IMR-90 (cell line): ENCODE measurements at regions not wholly inside any gene's neighbourhood (a gene's known extent, or its start where the extent isn't known, plus 50 kb on each side); places are given as distances from the start of the nearest gene placed in this dataset.

Experiments used
- ATAC-seq: fragments of 200-7000 bp; cut with Tn5 transposase; 2 replicates; pipeline ENCODE4 v1.9.1; 2020; ENCODE audit warnings: low read depth, mild to moderate bottlenecking, moderate library complexity
- BruUV-seq: library from RNA; stranded (reverse); fragments of 400-500 nt; replicated peaks from 2 replicates; lab custom pipeline; 2021; lab: Mats Ljungman, UMichigan
- CTCF ChIA-PET: fragments of 300-600 bp; formaldehyde crosslinking; extraction: SDS; loops from one replicate; lab custom pipeline; 2021; ENCODE audit warnings: antibody characterized with exemption; lab: Yijun Ruan, JAX
- POLR2A ChIA-PET: fragments of 300-600 bp; sonication (Branson Sonifier 250); formaldehyde crosslinking; loops from one replicate; lab custom pipeline; 2022; ENCODE audit warnings: antibody characterized with exemption; ENCODE audit not compliant: unreplicated experiment; lab: Charles Lee
- DNase-seq: peaks from one replicate; pipeline ENCODE4 v3.0.0; 2013
- H2AFZ ChIP-seq: replicated peaks from 2 replicates; pipeline ENCODE3; 2013; ENCODE audit warnings: low read length, mild to moderate bottlenecking; ENCODE audit not compliant: poor library complexity
- H2AK5ac ChIP-seq: 2 replicates; pipeline ENCODE4 v1.6.1; 2013; ENCODE audit warnings: low read depth, low read length, inconsistent platforms
- H2AK9ac ChIP-seq: replicated peaks from 2 replicates; pipeline ENCODE3; 2013; ENCODE audit warnings: mild to moderate bottlenecking, low read depth, low read length, moderate library complexity; ENCODE audit not compliant: poor library complexity
- H2BK120ac ChIP-seq: 2 replicates; pipeline ENCODE4 v1.6.1; 2013; ENCODE audit warnings: low read depth, low read length, inconsistent platforms
- H2BK15ac ChIP-seq: 3 replicates; pipeline ENCODE4 v1.6.1; 2013; ENCODE audit warnings: low read depth, low read length, inconsistent platforms
- H2BK20ac ChIP-seq: 2 replicates; pipeline ENCODE4 v1.6.1; 2013; ENCODE audit warnings: low read depth, mild to moderate bottlenecking, inconsistent platforms, low read length, moderate library complexity
- H2BK5ac ChIP-seq: 2 replicates; pipeline ENCODE4 v1.6.1; 2013; ENCODE audit warnings: mild to moderate bottlenecking, low read depth, low read length, inconsistent platforms; ENCODE audit not compliant: poor library complexity, severe bottlenecking
- H3K14ac ChIP-seq: replicated peaks from 2 replicates; pipeline ENCODE4 v1.6.1; 2013; ENCODE audit warnings: low read depth, low read length, inconsistent platforms
- H3K18ac ChIP-seq: 2 replicates; pipeline ENCODE4 v1.6.1; 2013; ENCODE audit warnings: low read depth, low read length, control low read depth
- H3K23ac ChIP-seq: 2 replicates; pipeline ENCODE4 v1.6.1; 2013; ENCODE audit warnings: low read depth, low read length, inconsistent platforms
- H3K27ac ChIP-seq: 2 replicates; pipeline ENCODE4 v1.5.1; 2013; ENCODE audit warnings: mild to moderate bottlenecking, control low read depth, low read length; ENCODE audit not compliant: insufficient read depth
- H3K27me3 ChIP-seq: 2 replicates; pipeline ENCODE4 v1.6.1; 2013; ENCODE audit warnings: low read length; ENCODE audit not compliant: control insufficient read depth, insufficient read depth
- H3K36me3 ChIP-seq: 2 replicates; pipeline ENCODE4 v1.6.1; 2013; ENCODE audit warnings: low read length, mixed read lengths; ENCODE audit not compliant: control insufficient read depth, insufficient read depth
- H3K4ac ChIP-seq: 2 replicates; pipeline ENCODE4 v1.6.1; 2013; ENCODE audit warnings: low read depth, low read length, inconsistent platforms
- H3K4me1 ChIP-seq: 2 replicates; pipeline ENCODE4 v1.6.1; 2013; ENCODE audit warnings: low read length, mixed read lengths; ENCODE audit not compliant: control insufficient read depth, insufficient read depth
- H3K4me2 ChIP-seq: 2 replicates; pipeline ENCODE4 v1.6.1; 2013; ENCODE audit warnings: low read depth, mild to moderate bottlenecking, control low read depth, low read length, moderate library complexity
- H3K4me3 ChIP-seq: 2 replicates; pipeline ENCODE4 v1.5.1; 2013; ENCODE audit warnings: low read depth, mild to moderate bottlenecking, control low read depth, low read length, moderate library complexity; ENCODE audit not compliant: insufficient read depth
- H3K56ac ChIP-seq: 2 replicates; pipeline ENCODE4 v1.6.1; 2013; ENCODE audit warnings: low read length, inconsistent platforms; ENCODE audit not compliant: insufficient read depth; ENCODE audit errors: extremely low read depth
- H3K79me1 ChIP-seq, 2 experiments: 2 replicates each; pipeline ENCODE4 v1.6.1; 2013; ENCODE audit warnings: low read length in 2 of 2, inconsistent platforms in 1 of 2, low read depth in 1 of 2
- H3K9ac ChIP-seq: 2 replicates; pipeline ENCODE4 v1.6.1; 2013; ENCODE audit warnings: low read depth, low read length, control low read depth
- H3K9me1 ChIP-seq: 2 replicates; pipeline ENCODE4 v1.6.1; 2013; ENCODE audit warnings: low read length, inconsistent platforms; ENCODE audit not compliant: insufficient read depth
- H3K9me3 ChIP-seq: 2 replicates; pipeline ENCODE4 v1.6.1; 2013; ENCODE audit warnings: low read length; ENCODE audit not compliant: control insufficient read depth, insufficient read depth
- H4K20me1 ChIP-seq: 2 replicates; pipeline ENCODE4 v1.6.1; 2013; ENCODE audit warnings: low read length, inconsistent platforms; ENCODE audit not compliant: insufficient read depth
- H4K5ac ChIP-seq: 2 replicates; pipeline ENCODE4 v1.6.1; 2013; ENCODE audit warnings: mild to moderate bottlenecking, low read depth, low read length, control low read depth
- H4K8ac ChIP-seq, 2 experiments: 2 replicates each; pipeline ENCODE4 v1.6.1; 2013; ENCODE audit warnings: low read depth in 2 of 2, low read length in 2 of 2, control low read depth in 1 of 2, inconsistent platforms in 1 of 2
- H4K91ac ChIP-seq: 2 replicates; pipeline ENCODE4 v1.6.1; 2013; ENCODE audit warnings: low read depth, low read length, inconsistent platforms; ENCODE audit not compliant: insufficient read depth
- BHLHE40 ChIP-seq: fragments of 150-350 bp; IDR thresholded peaks from 2 replicates; pipeline ENCODE4 v1.6.1; 2016; ENCODE audit warnings: mild to moderate bottlenecking, low read depth, low read length
- CEBPB ChIP-seq: IDR thresholded peaks from 2 replicates; pipeline ENCODE4 v1.6.1; 2012; ENCODE audit warnings: low read depth, low read length, improper control_type of control experiment
- CHD1 ChIP-seq: IDR thresholded peaks from 2 replicates; pipeline ENCODE4 v1.6.1; 2012; ENCODE audit warnings: low read depth, low read length, improper control_type of control experiment
- FOS ChIP-seq: fragments of 150-350 bp; IDR thresholded peaks from 2 replicates; pipeline ENCODE4 v1.6.1; 2016; ENCODE audit warnings: low read depth, low read length
- MAFK ChIP-seq: IDR thresholded peaks from 2 replicates; pipeline ENCODE4 v1.6.1; 2012; ENCODE audit warnings: low read depth, low read length, improper control_type of control experiment
- MAZ ChIP-seq: IDR thresholded peaks from 2 replicates; pipeline ENCODE4 v1.6.1; 2012; ENCODE audit warnings: low read depth, mild to moderate bottlenecking, low read length, improper control_type of control experiment, moderate library complexity, borderline replicate concordance
- MXI1 ChIP-seq: IDR thresholded peaks from 2 replicates; pipeline ENCODE4 v1.6.1; 2012; ENCODE audit warnings: low read depth, mild to moderate bottlenecking, low read length, moderate library complexity, borderline replicate concordance
- NFE2L2 ChIP-seq: fragments of 150-350 bp; IDR thresholded peaks from 2 replicates; pipeline ENCODE4 v1.6.1; 2016; ENCODE audit warnings: low read depth, mild to moderate bottlenecking, low read length
- POLR2A ChIP-seq: IDR thresholded peaks from 2 replicates; pipeline ENCODE4 v1.6.1; 2012; ENCODE audit warnings: mild to moderate bottlenecking, low read depth, low read length
- RAD21 ChIP-seq: IDR thresholded peaks from 2 replicates; pipeline ENCODE4 v1.6.1; 2012; ENCODE audit warnings: low read length, improper control_type of control experiment
- RCOR1 ChIP-seq: IDR thresholded peaks from 2 replicates; pipeline ENCODE4 v1.6.1; 2012; ENCODE audit warnings: mild to moderate bottlenecking, low read length, improper control_type of control experiment; ENCODE audit not compliant: insufficient replicate concordance
- RFX5 ChIP-seq: IDR thresholded peaks from 2 replicates; pipeline ENCODE4 v1.8.0; 2012; ENCODE audit warnings: low read depth, mild to moderate bottlenecking, low read length, moderate library complexity
- SMC3 ChIP-seq: fragments of 150-350 bp; IDR thresholded peaks from 2 replicates; pipeline ENCODE4 v1.6.1; 2016; ENCODE audit warnings: low read depth, mild to moderate bottlenecking, antibody characterized with exemption, low read length, moderate library complexity
- USF2 ChIP-seq: fragments of 150-350 bp; IDR thresholded peaks from 2 replicates; pipeline ENCODE4 v1.6.1; 2017; ENCODE audit warnings: mild to moderate bottlenecking, antibody characterized with exemption, low read length, low read depth
- WGBS, 2 experiments: methylation state at CpG; one replicate each; pipeline versions ENCODE4 v1.1.5 to v1.1.7; 2013; ENCODE audit warnings: missing lambda C conversion rate in 2 of 2; ENCODE audit not compliant: insufficient read length in 1 of 2; ENCODE audit errors: extremely low coverage in 2 of 2; 5-methylcytosine and 5-hydroxymethylcytosine counted together
- dilution Hi-C: fragments of 300-500 bp; cut with HindIII; formaldehyde crosslinking; loops from one replicate; pipeline ENCODE4 v1.14.3; 2018; ENCODE audit warnings: low sequenced_read_pairs; ENCODE audit not compliant: unreplicated experiment
- in situ Hi-C: fragments of 300-500 bp; cut with MboI; formaldehyde crosslinking; loops from 3 replicates; pipeline ENCODE4 v1.14.3; 2019; ENCODE audit warnings: low sequenced_read_pairs, inconsistent platforms, mixed read lengths
- intact Hi-C: fragments of 100-400 bp; cut with micrococcal nuclease; formaldehyde crosslinking; loops from 2 replicates; pipeline ENCODE4 v1.10.0; 2022
- TF ChIP-seq, protein P1 (sequence below): conservative IDR thresholded peaks from 2 replicates; pipeline ENCODE4 v1.5.1; 2012; ENCODE audit warnings: mild to moderate bottlenecking, low read depth, low read length, improper control_type of control experiment
- TF ChIP-seq, protein P2 (sequence below): fragments of 150-350 bp; IDR thresholded peaks from 2 replicates; pipeline ENCODE4 v1.6.1; 2016; ENCODE audit warnings: low read depth, mild to moderate bottlenecking, low read length, moderate library complexity, borderline replicate concordance

GRCh38 chr16:8087597-8088289 is 502.6 kb downstream of the TMEM114 start:
- Histone ChIP-seq H4K8ac (no peak overlapping the region), H2BK20ac (no peak overlapping the region), H4K91ac (no peak overlapping the region), H3K23ac (no peak overlapping the region), H2BK5ac (no peak overlapping the region), H4K20me1 (no peaks in the 10 kb centered on the region), H3K14ac (no peak overlapping the region), H2BK15ac (no peak overlapping the region), H4K5ac (no peak overlapping the region), H2BK120ac (no peak overlapping the region), H3K9me3 (peaks cover 10% of the 10 kb centered on the region), H3K27me3 (no peaks in the 10 kb centered on the region), H3K36me3 (no peaks in the 10 kb centered on the region), H3K18ac (no peak overlapping the region), H3K9ac (no peak overlapping the region), H3K4me2 (no peak overlapping the region), H3K27ac (no peak overlapping the region), H2AK9ac (no peak overlapping the region), H3K4me1 (no peaks in the 10 kb centered on the region), H3K79me1 (no peaks in the 10 kb centered on the region), H3K4me3 (no peak overlapping the region), H3K4ac (no peak overlapping the region), H3K56ac (no peak overlapping the region), H3K9me1 (no peaks in the 10 kb centered on the region), H2AK5ac (no peak overlapping the region), H2AFZ (no peak overlapping the region)
- WGBS, 2 experiments, result no CpG with 5 or more reads among the region's 5 CpGs
- in situ Hi-C loops, result no loop called here
- ChIA-PET POLR2A (no interaction called here), CTCF (no interaction called here)
- ATAC-seq (no peak), DNase-seq (no peak)
- TF ChIP-seq, protein P1, sequence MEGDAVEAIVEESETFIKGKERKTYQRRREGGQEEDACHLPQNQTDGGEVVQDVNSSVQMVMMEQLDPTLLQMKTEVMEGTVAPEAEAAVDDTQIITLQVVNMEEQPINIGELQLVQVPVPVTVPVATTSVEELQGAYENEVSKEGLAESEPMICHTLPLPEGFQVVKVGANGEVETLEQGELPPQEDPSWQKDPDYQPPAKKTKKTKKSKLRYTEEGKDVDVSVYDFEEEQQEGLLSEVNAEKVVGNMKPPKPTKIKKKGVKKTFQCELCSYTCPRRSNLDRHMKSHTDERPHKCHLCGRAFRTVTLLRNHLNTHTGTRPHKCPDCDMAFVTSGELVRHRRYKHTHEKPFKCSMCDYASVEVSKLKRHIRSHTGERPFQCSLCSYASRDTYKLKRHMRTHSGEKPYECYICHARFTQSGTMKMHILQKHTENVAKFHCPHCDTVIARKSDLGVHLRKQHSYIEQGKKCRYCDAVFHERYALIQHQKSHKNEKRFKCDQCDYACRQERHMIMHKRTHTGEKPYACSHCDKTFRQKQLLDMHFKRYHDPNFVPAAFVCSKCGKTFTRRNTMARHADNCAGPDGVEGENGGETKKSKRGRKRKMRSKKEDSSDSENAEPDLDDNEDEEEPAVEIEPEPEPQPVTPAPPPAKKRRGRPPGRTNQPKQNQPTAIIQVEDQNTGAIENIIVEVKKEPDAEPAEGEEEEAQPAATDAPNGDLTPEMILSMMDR, result no peak
- no peak for TF ChIP-seq CEBPB
- TF ChIP-seq MAFK, result no peak
- no peak for TF ChIP-seq SMC3
- TF ChIP-seq POLR2A, result no peak
- TF ChIP-seq RFX5, result no peak
- TF ChIP-seq FOS, result no peak
- TF ChIP-seq, protein P2, sequence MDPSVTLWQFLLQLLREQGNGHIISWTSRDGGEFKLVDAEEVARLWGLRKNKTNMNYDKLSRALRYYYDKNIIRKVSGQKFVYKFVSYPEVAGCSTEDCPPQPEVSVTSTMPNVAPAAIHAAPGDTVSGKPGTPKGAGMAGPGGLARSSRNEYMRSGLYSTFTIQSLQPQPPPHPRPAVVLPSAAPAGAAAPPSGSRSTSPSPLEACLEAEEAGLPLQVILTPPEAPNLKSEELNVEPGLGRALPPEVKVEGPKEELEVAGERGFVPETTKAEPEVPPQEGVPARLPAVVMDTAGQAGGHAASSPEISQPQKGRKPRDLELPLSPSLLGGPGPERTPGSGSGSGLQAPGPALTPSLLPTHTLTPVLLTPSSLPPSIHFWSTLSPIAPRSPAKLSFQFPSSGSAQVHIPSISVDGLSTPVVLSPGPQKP, result no peak
- TF ChIP-seq NFE2L2, result no peak
- TF ChIP-seq CHD1, result no peak
- no peak for TF ChIP-seq USF2
- TF ChIP-seq MXI1, result no peak
- TF ChIP-seq RAD21, result no peak
- TF ChIP-seq RCOR1, result no peak
- no peak for TF ChIP-seq MAZ
- no peak for TF ChIP-seq BHLHE40
- BruUV-seq, result no TSS peak
- dilution Hi-C loops, result no loop called here
- intact Hi-C loops, result no loop called here
